NCI-H524 treated with DMSO at 0.1 percent for 48 hours (cell line): ENCODE measurements at regions not wholly inside any gene's neighbourhood (a gene's known extent, or its start where the extent isn't known, plus 50 kb on each side); places are given as distances from the start of the nearest gene placed in this dataset.

ENCODE experiments used
- DNase-seq: peaks from one replicate; lab custom pipeline; 2025; lab: John Stamatoyannopoulos, UW

DNA sequence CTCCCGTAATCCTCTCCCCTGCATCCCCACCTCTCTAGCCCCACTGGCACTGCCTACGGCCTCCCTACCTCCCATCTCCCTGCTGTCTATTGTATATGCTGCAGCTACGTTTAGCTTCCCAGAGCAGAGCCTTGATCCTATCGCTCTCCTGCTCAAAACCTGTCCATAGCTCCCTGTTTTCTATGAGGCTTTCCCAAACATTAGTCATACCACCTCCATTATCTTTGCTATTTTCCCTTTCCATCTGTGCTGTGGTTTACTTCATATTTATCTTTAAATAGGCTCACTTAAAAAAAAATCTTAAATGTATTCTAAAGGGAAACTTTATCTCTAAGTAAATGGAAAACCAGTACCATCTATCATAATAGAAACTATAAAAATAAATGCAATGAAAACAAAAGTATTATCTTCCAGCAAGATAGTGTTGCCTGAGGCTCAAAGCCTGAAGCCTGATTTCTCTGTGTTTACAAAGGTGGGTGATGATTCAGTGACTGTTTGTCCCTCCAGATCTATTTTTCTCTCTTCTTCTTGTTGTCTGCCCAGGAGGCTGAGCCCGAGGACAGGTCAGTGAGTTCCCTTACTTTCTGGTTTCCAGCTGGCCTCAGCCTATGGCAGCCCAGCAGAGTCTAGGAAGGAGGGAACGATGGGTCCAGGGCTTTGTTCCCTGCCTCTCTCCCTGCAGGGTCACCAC lies 397.1 kb upstream of the CFAP20DC start:
- DNase-seq: no peak

DNA sequence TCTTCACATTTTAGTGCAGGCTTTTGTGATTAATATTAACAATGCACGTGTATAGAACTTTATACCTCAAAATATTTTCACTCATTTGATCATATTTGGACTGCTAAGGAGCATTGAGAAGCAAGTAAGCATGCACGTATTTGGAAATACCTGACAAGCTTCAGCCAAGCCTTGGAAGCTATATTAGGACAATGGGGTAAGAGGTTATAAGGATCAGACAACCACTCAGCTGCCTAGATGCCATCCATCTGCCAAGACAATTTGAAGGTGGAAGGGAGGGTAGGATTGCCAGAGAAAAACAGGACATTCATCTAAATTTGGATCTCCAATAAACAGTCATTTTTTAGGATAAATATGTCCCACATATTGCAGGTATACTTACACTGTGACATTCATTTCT lies 394.9 kb upstream of the CFAP20DC start:
- DNase-seq: no peak

DNA sequence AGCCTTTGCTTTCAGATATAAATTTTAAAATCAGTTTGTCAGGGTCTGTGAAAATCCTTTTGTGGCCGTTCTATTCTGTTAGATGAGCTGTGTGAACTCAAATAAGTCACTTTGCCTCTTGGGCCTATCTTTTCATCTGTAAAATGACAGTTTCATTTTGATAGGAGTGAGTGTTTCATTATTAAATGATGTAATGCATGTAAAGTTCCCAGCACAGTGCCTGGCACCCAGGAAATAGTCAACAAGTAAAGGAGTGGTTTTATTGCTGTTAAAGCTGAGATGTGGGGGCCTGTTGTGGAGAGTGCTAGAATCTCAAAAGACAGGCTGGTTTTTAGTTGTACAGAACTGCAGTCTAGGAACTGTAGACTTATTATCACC lies 394.5 kb upstream of the CFAP20DC start:
- no peak for DNase-seq

DNA sequence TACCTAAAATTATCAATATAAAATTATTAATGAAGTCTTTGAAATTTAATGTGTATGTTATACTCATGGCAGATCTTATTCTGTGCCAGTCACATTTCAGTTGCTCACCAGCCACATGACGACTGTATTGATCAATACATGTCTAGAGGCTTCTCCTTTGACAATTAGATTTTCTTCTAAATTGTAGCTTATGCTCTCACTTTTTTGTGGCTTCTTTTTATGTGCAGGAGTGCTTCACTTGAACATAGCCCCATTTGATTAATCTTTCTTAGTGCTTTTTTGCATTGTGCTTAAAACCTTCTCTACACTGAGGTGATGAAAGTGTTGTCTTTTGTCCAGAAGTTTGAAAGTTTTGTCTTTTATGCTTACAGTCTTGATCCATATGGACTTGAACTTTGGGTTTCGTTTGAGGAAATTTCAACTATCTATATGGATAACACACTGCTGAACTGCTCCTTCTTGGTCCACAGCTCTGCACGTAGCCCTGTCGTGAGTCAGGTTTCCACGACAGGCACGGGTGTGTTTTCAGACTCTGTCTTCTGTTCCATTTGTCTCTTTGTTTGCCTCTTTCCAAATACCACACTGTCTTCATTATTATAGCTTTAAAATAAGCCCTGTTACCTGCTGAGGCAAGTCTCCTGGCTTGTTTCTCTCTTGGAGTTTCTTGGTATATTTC lies 393.9 kb upstream of the CFAP20DC start:
- DNase-seq: no peak

DNA sequence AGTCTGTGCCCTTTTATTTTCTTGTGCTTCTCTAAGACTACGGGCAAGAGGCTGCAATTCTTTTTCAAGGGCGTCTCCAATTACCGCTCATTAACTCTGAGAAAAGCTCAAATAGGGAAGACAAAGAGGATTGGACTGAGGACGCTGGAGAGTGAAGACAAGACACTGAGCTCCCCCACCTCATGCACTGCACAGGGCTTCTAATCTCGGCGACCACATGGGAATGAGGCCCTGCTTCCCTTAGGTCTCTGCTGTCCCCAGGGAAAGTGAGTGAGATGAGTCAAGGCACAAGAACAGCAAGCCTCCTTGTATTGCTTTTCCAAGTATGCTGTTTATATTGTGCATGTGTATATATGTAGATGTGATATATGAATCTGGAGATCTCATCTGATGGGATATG lies 392.2 kb upstream of the CFAP20DC start:
- peak; percentile 90 for DNase-seq

DNA sequence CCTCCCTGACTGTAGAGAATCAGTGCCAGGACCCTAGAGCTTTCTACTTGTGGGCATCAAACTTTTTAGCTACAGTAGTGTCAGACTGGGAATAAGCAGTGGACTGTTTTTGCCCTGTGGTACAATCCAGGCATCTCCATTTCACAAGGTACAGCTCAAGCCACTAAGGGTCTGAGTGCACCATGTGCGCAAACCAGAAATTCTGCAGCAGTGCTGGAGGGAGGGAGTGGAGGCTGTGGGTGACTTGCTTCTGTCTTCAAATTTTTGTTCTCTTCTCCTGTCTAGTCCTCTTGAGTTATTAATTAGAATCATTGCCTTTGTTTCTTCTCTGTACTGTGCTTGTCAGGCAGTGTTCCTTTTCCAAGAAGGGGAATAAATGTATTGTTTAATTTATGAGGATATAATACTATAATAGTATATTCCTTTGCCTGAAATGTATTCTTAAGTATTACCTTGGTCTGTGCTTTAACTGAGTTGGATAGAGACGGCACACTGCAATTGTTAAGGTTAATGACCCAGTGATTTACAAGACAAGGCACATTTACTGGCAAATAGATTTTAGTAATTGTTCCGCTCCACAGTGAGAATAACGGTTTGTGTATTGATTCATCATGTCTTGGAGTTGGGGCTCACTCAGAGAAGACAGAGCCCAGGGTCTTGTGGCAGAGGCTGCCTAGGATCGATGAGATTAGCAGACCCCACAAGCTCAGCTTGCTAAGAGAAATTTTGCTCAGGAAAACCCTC lies 390.6 kb upstream of the CFAP20DC start:
- DNase-seq: no peak

DNA sequence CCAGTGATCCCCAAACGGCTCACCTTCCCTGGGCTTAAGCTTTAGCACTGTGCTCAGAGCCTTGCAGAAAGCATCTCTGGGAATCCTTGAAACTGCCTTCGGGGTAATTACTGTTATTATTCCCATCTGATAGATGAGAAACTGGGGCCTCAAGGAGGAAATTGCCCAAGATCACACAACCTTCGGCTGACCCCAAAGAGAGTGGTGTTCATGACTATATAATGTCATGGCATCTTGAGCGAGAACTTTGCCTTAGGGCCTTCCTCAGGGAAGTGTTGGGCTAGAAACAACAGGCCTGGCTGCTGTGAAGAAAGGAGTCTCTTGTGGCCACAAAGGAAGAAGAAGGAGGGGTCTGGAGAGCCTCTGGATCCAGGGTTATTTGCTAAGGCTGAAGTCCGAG lies 388.7 kb upstream of the CFAP20DC start:
- DNase-seq: no peak

DNA sequence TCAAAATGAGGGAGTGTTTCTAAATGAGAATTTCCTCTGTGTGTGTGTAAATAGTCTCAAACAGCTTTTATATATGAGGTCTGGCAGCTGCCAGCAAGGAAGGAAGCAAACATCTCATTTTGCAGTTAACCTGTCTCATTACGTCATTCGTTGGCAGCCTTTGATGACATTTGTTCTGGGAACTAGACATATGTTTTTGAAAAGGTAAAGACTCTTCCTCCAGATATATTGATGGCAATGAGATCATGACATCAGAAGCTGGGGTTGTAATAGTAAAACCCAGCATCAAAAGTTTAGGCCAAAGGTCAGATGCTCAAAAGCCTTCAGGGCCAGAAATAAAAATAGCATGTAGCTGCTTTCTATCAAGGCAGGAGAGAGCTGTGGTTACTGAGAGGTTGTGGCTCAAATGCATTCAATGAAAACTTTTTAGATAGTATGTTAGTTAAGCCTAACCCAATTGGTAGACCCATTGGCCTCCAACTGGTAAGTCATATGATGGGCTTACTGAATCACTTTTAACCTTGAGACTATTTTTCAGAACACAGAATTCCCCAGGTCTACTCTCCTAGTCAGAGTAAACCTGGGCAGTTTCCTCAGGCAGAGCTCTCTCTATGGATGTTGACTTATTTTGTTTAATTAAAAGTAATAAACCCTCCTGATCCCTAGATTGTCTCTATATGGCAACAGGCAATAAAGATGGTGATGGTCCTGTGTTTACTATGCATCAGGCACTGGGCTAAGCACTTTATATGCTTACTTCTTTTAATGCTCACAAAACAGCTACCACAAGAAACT lies 386.5 kb upstream of the CFAP20DC start:
- DNase-seq: no peak

DNA sequence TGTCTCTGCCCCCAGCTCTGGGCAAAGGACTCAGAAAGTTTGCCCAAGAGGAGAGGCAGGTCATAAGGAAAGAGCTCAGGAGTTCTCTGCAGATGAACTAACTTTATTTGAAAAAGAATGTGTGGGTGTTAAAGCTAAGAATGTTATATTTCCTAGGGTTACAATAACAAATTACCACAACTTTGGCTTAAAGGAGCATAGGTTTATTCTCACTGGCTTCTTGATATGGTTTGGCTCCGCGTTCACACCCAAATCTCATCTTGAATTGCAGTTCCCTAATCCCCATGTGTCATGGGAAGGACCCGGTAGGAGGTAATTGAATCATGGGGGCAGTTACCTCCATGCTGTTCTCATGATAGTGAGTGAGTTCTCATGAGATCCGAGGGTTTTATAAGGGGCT lies 383.7 kb upstream of the CFAP20DC start:
- DNase-seq: no peak

DNA sequence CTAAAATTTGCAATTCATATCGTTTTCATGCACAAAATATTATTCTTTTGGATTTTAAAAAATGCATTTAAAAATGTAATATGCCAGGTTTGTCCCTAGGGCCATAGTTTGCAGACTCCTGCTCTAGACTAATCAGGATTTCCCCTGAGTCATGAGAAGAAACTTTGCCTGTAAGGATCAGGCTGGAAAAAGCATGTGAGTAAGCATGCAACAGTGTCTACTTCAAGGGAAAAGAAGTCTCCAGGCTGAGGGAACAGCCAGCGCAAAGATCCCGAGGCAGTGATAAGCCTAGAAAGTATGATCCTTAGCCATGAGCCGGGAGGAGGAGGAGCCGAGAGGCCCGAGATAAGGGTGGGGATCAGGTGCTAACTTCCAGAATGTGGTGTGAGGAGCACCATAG lies 382.8 kb upstream of the CFAP20DC start:
- DNase-seq: no peak

DNA sequence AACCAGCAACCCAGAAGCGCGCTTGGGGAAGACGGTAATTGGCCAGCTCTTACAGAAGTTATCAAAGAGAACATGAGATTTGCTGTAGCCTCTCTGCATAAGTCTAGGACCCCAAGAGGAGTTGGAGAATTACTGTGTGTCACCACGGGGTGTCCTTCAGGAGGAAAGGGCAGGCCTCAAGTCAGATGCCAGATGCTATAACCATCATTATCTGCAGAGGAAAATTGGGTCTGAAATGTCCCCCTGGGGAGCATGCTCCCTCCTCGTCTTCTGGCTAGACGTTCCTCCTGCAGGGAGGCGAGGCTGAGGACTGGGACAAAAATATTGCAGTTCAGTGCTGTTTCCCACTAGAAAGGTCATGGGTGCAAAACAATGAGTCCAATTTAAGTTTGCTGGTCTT lies 380.5 kb upstream of the CFAP20DC start:
- no peak for DNase-seq

DNA sequence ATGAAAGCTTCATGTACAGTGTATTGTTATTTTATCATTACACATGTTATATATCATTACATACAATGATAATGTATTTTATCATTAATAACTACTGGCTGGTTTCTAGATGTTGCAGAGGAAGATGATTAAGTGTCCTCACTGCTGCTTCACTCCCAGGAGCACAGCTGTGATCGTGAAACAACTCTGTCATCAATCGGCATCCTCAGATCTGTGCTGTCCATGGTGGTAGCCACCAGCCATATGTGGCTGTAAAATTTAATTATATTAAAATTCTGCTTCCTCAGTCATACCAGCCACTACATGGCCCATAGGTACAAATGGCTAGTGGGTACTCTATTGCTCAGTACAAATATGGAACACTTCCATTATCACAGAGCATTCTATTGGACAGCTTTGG lies 379.4 kb upstream of the CFAP20DC start:
- no peak for DNase-seq

DNA sequence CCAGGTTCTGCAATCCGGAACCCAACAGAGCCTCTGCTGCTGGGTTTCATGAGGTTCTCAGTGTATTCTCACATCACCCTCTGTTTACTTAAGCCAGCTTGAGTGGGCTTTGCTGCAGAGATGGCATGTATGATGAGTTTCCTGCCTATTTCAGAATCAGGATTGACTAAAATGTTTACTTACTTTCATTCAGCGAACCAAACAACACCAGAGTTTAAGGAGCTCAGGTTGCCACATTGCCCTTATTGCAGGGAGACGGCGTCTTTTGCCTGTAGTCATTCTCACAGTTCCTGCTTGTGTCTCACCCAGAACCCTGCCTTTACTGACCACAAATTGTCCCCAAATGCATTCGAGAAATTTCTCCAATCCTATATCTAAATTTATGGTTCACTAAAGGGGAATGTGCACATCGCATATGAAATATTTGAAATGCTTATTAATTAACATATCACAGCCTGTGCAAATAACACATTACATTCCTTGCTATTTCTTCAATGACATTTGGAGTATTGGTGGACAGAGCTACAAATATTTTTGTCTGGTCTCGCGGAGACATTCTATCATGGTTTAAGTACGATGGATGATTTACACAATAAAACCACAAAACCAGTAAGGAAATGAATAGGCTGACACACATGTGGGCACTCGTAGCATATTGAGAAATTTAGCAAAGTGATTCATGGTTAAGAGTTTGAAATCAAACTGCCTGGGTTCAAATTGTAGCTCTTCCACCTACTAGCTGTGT lies 377.2 kb upstream of the CFAP20DC start:
- DNase-seq: no peak

DNA sequence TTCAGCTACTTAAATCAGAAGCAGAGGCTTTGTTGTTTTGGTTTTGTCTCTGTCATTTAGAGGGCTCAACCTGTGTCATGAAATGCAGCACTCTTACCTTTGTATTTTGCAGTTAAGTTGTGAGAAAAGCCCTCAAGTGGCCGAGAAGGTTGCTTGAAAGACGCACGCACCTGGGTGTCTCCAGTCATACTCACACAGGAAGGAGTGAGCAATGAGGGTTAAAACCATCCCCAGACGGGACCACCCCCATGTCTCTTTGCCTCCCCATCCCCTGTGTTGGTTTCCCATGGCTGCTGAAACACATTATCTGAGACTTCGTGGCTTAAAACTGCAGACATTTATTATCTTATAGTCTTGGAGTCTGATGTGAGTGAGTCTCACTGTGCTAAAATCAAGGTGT lies 376.1 kb upstream of the CFAP20DC start:
- no peak for DNase-seq

DNA sequence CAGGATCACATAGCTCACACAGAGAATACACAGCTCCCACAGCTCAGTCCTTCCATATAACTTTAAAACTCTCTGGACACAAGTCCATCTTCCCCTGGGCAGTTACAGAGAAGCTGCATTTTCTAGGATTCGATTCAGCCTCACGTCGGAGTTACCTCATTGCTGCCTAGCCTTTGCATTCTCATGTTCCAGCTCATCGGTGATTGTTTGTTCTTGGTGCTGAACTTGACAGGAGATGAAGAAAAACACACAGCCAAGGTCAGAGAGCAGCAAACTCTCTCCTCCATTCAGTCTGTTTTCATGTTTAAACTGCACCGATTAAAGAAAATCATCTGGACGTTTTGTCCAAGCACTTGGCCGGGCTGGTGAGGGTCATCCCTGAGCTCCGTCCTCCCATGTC lies 375.5 kb upstream of the CFAP20DC start:
- DNase-seq: no peak

DNA sequence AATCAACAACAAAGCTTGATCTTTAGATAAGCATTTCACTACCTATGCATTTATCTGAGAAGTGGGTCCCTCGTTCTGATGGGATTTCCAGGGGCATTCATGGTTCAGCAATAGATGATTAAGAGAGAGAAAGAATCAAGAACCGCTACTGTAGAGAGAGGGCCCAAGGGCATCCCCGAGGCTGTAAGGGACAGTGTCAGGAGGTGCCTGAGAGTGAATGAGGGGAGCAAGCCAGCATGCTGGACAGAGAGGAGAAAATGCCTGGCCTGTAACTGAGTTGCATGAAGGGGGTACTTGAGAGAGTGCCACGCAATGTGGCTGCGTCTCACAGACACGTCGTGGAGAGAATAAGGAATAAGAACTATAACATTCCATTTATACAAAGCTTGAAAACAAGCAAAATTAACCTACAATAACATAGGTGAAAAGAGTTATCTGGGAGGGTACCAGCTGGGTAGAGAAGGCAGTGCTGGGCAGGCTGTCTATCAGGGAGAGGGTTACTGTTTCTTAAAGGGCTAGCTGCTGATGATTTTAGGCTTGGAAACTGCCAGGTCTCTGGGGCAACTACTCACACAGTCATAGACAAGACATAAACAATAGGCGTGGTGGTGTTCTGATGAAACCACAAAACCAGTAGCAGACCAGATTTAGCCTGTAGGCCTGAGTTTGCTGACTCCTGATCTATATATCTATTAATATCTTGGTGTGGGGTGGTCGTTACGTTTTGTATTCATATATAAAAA lies 374.6 kb upstream of the CFAP20DC start:
- no peak for DNase-seq

DNA sequence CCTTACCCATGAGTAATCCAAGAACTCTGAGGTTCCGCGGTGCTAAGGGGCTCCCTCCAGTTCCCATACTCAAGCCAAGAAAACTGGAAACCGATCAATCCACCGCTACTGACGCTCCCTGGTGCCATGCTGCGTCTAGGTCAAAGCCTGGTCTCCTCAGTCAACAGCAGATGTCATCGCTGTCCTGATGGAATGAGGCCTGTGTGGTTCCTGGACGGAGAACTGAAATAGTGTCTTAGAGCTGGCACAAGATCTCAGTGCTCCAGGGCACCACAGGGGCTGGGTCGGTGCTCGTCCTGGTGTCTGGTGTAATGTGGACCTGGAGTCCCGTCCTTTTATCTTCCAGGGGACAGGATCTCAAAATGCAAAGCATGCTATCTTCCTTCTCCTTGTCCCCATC lies 373.9 kb upstream of the CFAP20DC start:
- DNase-seq: no peak

DNA sequence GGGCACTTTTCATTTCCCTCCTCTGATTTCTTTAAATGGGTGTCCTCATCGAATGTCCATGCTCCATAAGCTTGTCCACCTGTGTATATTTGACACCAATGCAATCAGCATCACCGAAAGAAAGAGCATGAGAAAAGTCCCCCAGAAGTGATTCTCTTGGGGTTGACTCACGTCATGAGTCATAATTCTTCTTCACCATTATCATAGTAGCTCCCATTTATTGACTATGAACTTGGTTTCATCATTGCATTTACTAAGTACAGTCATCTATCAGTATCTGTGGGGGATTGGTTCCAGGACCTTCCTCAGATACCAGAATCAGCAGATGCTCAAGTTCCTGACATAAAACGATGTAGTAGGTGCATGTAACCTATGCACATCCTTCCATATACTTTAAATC lies 372.5 kb upstream of the CFAP20DC start:
- DNase-seq: no peak

DNA sequence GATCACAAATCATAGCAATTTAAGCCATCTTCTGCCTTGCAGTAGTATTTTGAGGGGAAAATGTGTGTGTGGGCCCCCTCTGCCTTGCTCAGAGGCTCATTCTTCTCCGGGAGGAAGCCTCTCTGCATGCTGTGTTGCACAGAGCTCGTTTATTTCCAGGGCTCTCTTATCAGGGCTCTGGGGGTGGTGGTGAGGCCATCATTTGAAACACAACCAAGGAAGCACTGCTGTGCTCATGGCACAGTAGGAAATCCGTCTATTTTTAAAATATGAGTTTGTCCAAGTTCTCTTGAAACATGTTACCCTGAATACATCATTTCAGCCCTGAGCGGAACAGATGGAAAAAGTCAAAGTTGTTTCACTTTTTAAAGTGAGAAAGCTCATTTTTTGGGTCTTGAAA lies 369.0 kb upstream of the CFAP20DC start:
- DNase-seq: no peak

DNA sequence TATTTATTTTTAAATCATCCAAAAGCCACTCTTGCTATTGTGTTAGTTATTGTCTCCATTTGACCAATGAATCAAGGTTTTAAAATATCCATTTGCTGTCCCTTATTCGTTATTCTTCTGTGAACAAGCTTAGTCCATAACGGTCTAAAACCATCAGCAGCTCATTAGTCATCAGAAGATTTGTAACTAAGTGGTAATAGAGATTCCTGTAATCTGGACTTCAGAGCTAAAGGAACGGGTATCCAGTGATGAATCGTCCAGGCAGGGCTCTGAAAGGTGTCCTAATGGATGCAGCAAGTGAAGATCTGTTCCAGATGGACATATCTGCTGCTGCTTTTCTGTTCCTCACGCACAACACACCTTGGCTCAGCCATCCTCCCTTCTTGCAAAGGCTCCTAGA lies 362.7 kb upstream of the CFAP20DC start:
- no peak for DNase-seq

DNA sequence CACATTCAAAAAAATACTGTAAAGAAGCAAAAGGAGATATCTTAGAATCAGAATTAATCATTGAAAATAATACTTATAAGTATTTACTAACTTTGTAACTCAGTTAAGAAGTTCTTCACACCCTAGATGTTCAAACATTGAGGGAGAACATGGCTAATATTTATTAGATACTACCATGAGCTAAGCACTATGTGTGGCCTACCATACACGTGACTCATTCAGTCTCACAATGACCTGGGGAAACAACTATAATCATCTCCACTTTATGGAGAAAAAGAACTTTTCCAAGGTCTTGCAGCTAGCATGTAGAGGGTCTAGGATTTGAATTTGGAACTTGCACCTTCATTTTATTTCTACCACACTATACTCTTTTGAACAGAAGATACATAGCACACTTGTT lies 361.9 kb upstream of the CFAP20DC start:
- no peak for DNase-seq
